HG03196 (cell line): ENCODE measurements at regions not wholly inside any gene's neighbourhood (a gene's known extent, or its start where the extent isn't known, plus 50 kb on each side); places are given as distances from the start of the nearest gene placed in this dataset.

ENCODE experiments used
- ATAC-seq: cut with Tn5 transposase; IDR thresholded peaks from one replicate; pipeline ENCODE4 v1.9.1; 2021; ENCODE audit not compliant: unreplicated experiment

- ATAC-seq: no peak
Measured at GRCh38 chr2:126748188-126748760, 92.3 kb downstream of the GYPC start.

GRCh38 chr2:126748929-126749518, 93.1 kb downstream of the GYPC start:
- ATAC-seq: no peak

- ATAC-seq: no peak
Measured at GRCh38 chr2:126749537-126749936, 93.6 kb downstream of the GYPC start.

GRCh38 chr2:126750506-126750905, 94.5 kb downstream of the GYPC start:
- no peak for ATAC-seq

- no peak for ATAC-seq
Measured at GRCh38 chr2:126751477-126751876, 95.5 kb downstream of the GYPC start.

- ATAC-seq: no peak
Measured at GRCh38 chr2:126752876-126753275, 96.9 kb downstream of the GYPC start.

- ATAC-seq: no peak
Measured at GRCh38 chr2:126753501-126754212, 97.7 kb downstream of the GYPC start.

GRCh38 chr2:126754240-126755004, 98.5 kb downstream of the GYPC start:
- ATAC-seq: no peak

- ATAC-seq: no peak
Measured at GRCh38 chr2:126756125-126756524, 100.2 kb downstream of the GYPC start.

- ATAC-seq: no peak
Measured at GRCh38 chr2:126761256-126761980, 105.5 kb downstream of the GYPC start.

- no peak for ATAC-seq
Measured at GRCh38 chr2:126761981-126762878, 106.3 kb downstream of the GYPC start.

GRCh38 chr2:126764686-126765265, 108.8 kb downstream of the GYPC start:
- no peak for ATAC-seq

GRCh38 chr2:126765395-126765794, 109.4 kb downstream of the GYPC start:
- ATAC-seq: no peak

- no peak for ATAC-seq
Measured at GRCh38 chr2:126766295-126766968, 110.5 kb downstream of the GYPC start.

GRCh38 chr2:126766969-126767296, 111.0 kb downstream of the GYPC start:
- ATAC-seq: no peak

- no peak for ATAC-seq
Measured at GRCh38 chr2:126769118-126769517, 113.2 kb downstream of the GYPC start.

- ATAC-seq: no peak
Measured at GRCh38 chr2:126770466-126770865, 114.5 kb downstream of the GYPC start.

GRCh38 chr2:126771094-126771493, 115.1 kb downstream of the GYPC start:
- no peak for ATAC-seq

- ATAC-seq: no peak
Measured at GRCh38 chr2:126771501-126772195, 115.7 kb downstream of the GYPC start.
